DND-41 (cell line): ENCODE measurements at regions not wholly inside any gene's neighbourhood (a gene's known extent, or its start where the extent isn't known, plus 50 kb on each side); places are given as distances from the start of the nearest gene placed in this dataset.
"Not testable (repeated sequence)": the region's sequence is repeated elsewhere in the genome, so short reads cannot be mapped to it uniquely, and the experiment has no call there.

Source experiments
- ATAC-seq: fragments of 200-7000 bp; cut with Tn5 transposase; 3 replicates; pipeline ENCODE4 v1.9.1; 2021; ENCODE audit warnings: low read depth; ENCODE audit not compliant: insufficient read depth
- DNase-seq: peaks from one replicate; pipeline ENCODE4 v3.0.0-alpha.2; 2020
- H2AFZ ChIP-seq: 2 replicates; pipeline ENCODE4 v1.6.0; 2012; ENCODE audit warnings: low read depth, low read length
- H3K27ac ChIP-seq: 2 replicates; pipeline ENCODE4 v1.5.1; 2012; ENCODE audit warnings: low read length, inconsistent platforms
- H3K27me3 ChIP-seq: fragments of 200-600 bp; sonication (generic); 2 replicates; pipeline ENCODE4 v1.6.0; 2012; ENCODE audit warnings: low read length, mild to moderate bottlenecking, inconsistent platforms; ENCODE audit not compliant: insufficient read depth, poor library complexity
- H3K36me3 ChIP-seq: 2 replicates; pipeline ENCODE4 v1.5.1; 2012; ENCODE audit warnings: low read length, inconsistent platforms; ENCODE audit not compliant: insufficient read depth
- H3K4me1 ChIP-seq: 2 replicates; pipeline ENCODE4 v1.5.1; 2012; ENCODE audit warnings: mild to moderate bottlenecking, low read length; ENCODE audit not compliant: insufficient read depth
- H3K4me2 ChIP-seq: 2 replicates; pipeline ENCODE4 v1.6.0; 2012; ENCODE audit warnings: mild to moderate bottlenecking, moderate library complexity, low read length, inconsistent platforms; ENCODE audit not compliant: insufficient read depth
- H3K4me3 ChIP-seq, 2 experiments: fragments of 200-600 bp in 1 of 2; shearing (Covaris generic) in 1 of 2; 2 replicates each; pipeline ENCODE4 v1.5.1; 2012 to 2016; ENCODE audit warnings: inconsistent platforms in 2 of 2, low read length in 2 of 2, mild to moderate bottlenecking in 2 of 2, low read depth in 1 of 2, moderate library complexity in 1 of 2
- H3K79me2 ChIP-seq: 2 replicates; pipeline ENCODE4 v1.6.0; 2012; ENCODE audit warnings: low read length, inconsistent platforms; ENCODE audit not compliant: insufficient read depth
- H3K9ac ChIP-seq: 2 replicates; pipeline ENCODE4 v1.6.0; 2012; ENCODE audit warnings: low read depth, mild to moderate bottlenecking, inconsistent platforms, low read length, moderate library complexity
- H3K9me3 ChIP-seq: 2 replicates; pipeline ENCODE4 v1.5.1; 2012; ENCODE audit warnings: low read length, moderate library complexity, mild to moderate bottlenecking, inconsistent platforms; ENCODE audit not compliant: insufficient read depth, severe bottlenecking
- H4K20me1 ChIP-seq: 2 replicates; pipeline ENCODE4 v1.6.0; 2012; ENCODE audit warnings: low read length; ENCODE audit not compliant: insufficient read depth
- CTCF ChIP-seq: IDR thresholded peaks from 2 replicates; pipeline ENCODE4 v1.5.1; 2012; ENCODE audit warnings: borderline replicate concordance, low read length, moderate library complexity, mild to moderate bottlenecking; ENCODE audit not compliant: poor library complexity, severe bottlenecking; ENCODE audit errors: extremely low read depth
- EZH2 ChIP-seq: IDR thresholded peaks from 3 replicates; pipeline ENCODE4 v1.6.1; 2012; ENCODE audit warnings: borderline replicate concordance, low read depth, mild to moderate bottlenecking, moderate library complexity, low read length, inconsistent platforms; ENCODE audit not compliant: severe bottlenecking

DNA sequence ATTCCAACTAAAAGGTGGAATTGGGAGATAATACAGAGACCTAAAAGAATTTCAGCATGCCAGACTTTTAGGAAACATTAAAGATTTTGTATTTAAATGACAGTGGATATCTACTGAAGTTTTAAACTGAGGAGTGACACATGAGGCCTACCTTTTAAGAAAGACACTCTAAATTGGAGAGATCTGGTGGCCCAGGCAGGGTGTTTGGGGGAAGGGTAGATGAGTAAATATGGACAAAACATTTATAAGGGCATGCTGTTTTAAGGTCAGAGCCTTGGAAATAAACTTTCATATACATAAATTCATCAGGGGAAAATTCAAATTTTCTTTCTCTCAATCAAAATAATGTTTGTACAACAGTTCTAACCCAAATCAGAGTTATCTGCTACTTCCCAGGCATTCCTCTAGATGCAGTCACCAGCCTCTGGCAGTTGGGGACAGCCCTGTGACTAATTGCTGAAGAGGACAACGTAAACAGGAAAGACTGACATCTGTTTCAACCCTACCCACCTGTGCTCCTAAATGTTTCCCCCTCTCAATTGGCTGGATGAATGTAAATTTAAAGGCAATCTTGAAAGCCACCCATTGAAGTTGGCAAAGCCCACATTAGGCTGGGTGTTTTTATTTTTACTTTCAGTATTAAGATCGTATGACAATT is 1646.9 kb upstream of the ADGRL3 start:
- no peaks in the 10 kb centered on the region for H3K9me3 ChIP-seq
- H3K4me2 ChIP-seq: peak overlapping the region; percentile 49
- peak overlapping the region; percentile 29 for H3K9ac ChIP-seq
- H3K27ac ChIP-seq: peak overlapping the region; percentile 25
- no peak for TF ChIP-seq CTCF
- no peak for TF ChIP-seq EZH2
- ATAC-seq: peak; percentile 92
- H3K4me1 ChIP-seq: peaks cover 9% of the 10 kb centered on the region; the same call in 1 of the 2 replicates
- no peaks in the 10 kb centered on the region for H3K36me3 ChIP-seq
- H4K20me1 ChIP-seq: no peaks in the 10 kb centered on the region
- no peaks in the 10 kb centered on the region for H3K79me2 ChIP-seq
- H3K27me3 ChIP-seq: no peaks in the 10 kb centered on the region
- peak; percentile 31 for DNase-seq
- peak overlapping the region; percentile 25; the same call in 1 of the 2 replicates for H2AFZ ChIP-seq
- H3K4me3 ChIP-seq: peak overlapping the region in 1 of 2 experiments; percentile 33; a peak in 1 of 4 replicates

GRCh38 chr4:59553721-59554091 is 1646.4 kb upstream of the ADGRL3 start:
- DNase-seq (no peak), ATAC-seq (peak; percentile 67)
- Histone ChIP-seq H3K36me3 (no peaks in the 10 kb centered on the region), H3K79me2 (no peaks in the 10 kb centered on the region), H3K27ac (no peak overlapping the region), H3K4me2 (peak overlapping the region; percentile 49), H2AFZ (peak overlapping the region; percentile 25; the same call in 1 of the 2 replicates), H3K9ac (peak overlapping the region; percentile 29), H3K9me3 (no peaks in the 10 kb centered on the region), H3K27me3 (no peaks in the 10 kb centered on the region), H3K4me1 (peaks cover 9% of the 10 kb centered on the region; the same call in 1 of the 2 replicates), H4K20me1 (no peaks in the 10 kb centered on the region), H3K4me3 (peak overlapping the region in 1 of 2 experiments; percentile 33; a peak in 1 of 4 replicates)
- TF ChIP-seq CTCF (no peak), EZH2 (no peak)

DNA sequence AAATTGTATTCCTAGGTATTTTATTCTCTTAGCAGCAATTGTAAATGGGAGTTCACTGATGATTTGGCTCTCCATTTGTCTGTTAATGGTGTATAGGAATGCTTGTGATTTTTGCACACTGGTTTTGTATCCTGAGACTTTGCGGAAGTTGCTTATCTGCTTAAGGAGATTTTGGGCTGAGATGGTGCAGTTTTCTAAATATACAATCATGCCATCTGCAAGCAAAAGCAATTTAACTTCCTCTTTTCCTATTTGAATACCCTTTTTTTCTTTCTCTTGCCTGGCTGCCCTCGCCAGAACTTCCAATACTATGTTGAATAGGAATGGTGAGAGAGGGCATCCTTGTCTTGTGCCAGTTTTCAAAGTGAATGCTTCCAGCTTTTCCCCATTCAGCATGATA is 1643.9 kb upstream of the ADGRL3 start:
- H2AFZ ChIP-seq, H3K27ac ChIP-seq, H4K20me1 ChIP-seq, H3K27me3 ChIP-seq, H3K9me3 ChIP-seq, H3K9ac ChIP-seq, H3K4me3 ChIP-seq, H3K79me2 ChIP-seq, H3K4me1 ChIP-seq, H3K4me2 ChIP-seq, ATAC-seq, H3K36me3 ChIP-seq, DNase-seq: not testable (repeated sequence)

- not testable (repeated sequence) for H3K4me3 ChIP-seq, H4K20me1 ChIP-seq, H3K27ac ChIP-seq, H3K4me2 ChIP-seq, H3K9me3 ChIP-seq, H3K9ac ChIP-seq, H3K27me3 ChIP-seq, H3K79me2 ChIP-seq, H3K4me1 ChIP-seq, H3K36me3 ChIP-seq, H2AFZ ChIP-seq
- DNase-seq (peak; percentile 26), ATAC-seq (peak; percentile 47)
These were observed 1639.9 kb upstream of the ADGRL3 start for GRCh38 chr4:59560141-59560648.
